ENCODE measurements at regions not wholly inside any gene's neighbourhood (a gene's known extent, or its start where the extent isn't known, plus 50 kb on each side); places are given as distances from the start of the nearest gene placed in this dataset.
"Not testable (repeated sequence)": the region's sequence is repeated elsewhere in the genome, so short reads cannot be mapped to it uniquely, and the experiment has no call there.

GRCh38 chr10:4632757-4633156 is 193.2 kb upstream of the AKR1E2 start:
- DNase-seq, result no peak

DNA sequence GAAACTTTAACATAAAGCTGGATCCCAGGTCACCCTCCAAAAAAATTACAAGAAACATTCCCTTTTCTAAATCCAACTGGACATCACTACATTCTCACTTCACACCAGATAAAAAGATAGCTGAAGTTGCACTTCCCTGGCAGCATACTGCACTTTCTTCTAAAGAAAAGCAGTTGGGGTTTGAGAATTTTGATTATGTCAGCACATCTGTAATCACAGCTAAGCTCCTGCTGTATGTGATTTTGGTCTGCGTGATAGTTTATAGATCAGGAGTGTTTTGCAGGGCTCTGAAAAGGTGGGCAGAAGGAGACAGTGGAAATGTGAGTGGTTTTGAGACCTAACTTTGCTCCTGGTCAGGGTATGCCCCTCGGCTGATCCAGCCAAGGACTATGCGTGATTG is 199.1 kb upstream of the AKR1E2 start:
- no peak for DNase-seq

- DNase-seq, result no peak
Observed at GRCh38 chr10:4623757-4624420, 202.1 kb upstream of the AKR1E2 start.

DNA sequence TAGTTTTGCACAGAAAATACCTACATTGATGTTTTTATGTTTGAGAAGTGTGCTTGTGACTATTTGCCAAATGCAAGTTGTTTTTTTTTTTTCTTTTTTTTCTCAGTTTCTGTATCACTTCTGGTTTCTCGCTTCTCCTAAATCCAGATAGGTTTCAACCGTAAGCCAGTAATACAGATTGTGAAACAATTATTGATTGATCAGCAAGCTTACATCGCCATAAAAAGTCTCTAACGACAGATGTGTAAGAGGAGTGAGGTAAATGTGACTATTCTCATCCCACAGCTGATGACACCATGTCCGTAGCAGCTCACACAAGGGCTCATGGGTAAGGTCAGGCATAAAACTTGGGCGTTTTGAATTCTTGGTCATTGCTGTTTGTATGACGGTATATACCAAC is 202.8 kb upstream of the AKR1E2 start:
- DNase-seq, result no peak

DNA sequence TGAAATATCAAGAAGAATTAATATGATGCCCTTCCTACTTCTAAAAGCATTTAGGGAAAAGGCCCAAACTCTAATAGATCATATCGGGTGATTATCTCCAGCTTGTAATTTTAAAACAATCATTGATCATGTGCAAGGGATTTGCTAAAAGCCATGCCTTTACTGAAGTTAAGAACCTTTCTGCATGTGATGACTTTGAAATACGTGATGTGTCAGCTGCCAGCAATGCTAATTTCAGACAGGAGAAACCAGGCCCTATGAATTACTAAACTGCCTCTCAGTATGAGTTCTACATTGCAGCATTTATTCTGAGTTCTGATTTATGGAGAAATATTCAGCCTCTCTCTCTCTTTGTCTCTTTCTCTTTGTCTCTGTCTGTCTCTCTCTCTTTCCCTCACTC is 203.6 kb upstream of the AKR1E2 start:
- DNase-seq, result no peak

GRCh38 chr10:4617589-4617988 is 208.4 kb upstream of the AKR1E2 start:
- DNase-seq, result no peak

GRCh38 chr10:4615042-4615441 is 211.0 kb upstream of the AKR1E2 start:
- no peak for DNase-seq

GRCh38 chr10:4609251-4609650 is 216.8 kb upstream of the AKR1E2 start:
- DNase-seq, result no peak

- DNase-seq, result no peak
Observed at GRCh38 chr10:4607681-4608080, 218.3 kb upstream of the AKR1E2 start.

- DNase-seq, result no peak
Observed at GRCh38 chr10:4606856-4607636, 219.0 kb upstream of the AKR1E2 start.

GRCh38 chr10:4602764-4603491 is 223.1 kb upstream of the AKR1E2 start:
- DNase-seq, result no peak

DNA sequence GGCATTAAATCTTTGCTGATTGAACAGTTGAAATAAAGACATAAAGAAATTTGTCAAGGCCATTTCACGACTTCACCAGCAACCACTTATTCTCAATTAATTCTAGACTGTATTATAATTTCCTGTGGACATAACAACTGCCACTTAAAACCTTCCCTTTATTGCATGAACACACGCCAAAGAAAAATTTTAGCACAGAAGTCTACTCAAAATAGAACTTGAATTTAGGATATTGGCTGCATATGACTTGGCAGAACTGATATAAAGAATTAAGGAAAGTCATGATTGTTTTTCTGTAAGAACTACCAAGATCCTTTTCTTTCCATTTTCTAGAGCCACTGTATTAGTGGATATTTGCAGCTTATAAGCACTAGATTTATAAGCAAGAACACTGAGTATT is 226.5 kb upstream of the AKR1E2 start:
- no peak for DNase-seq

DNA sequence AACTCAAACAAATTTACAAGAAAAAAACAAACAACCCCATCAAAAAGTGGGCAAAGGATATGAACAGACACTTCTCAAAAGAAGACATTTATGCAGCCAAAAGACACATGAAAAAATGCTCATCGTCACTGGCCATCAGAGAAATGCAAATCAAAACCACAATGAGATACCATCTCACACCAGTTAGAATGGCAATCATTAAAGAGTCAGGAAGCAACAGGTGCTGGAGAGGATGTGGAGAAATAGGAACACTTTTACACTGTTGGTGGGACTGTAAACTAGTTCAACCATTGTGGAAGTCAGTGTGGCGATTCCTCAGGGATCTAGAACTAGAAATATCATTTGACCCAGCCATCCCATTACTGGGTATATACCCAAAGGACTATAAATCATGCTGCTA is 228.1 kb upstream of the AKR1E2 start:
- DNase-seq, result not testable (repeated sequence)

DNA sequence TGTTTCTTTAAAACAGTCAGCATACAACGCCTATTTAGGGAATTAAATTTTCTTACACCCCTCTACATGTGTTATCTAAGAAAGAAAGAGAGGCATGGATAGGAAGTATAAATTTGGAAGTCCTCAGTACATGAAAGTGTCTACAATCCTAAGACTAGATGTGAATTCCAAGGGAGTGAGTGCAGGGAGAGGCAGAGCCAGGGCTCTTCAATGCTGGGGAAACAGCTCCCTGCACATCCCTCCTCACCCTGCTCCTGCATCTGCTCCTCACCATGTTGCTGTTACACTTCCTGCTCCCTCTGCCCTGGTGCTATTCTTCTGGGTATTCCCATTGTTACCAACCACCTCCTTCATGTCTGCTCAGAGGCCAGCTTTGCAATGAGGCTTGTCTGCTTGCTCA is 229.1 kb upstream of the AKR1E2 start:
- no peak for DNase-seq

- no peak for DNase-seq
Observed at GRCh38 chr10:4595719-4596319, 230.2 kb upstream of the AKR1E2 start.

DNA sequence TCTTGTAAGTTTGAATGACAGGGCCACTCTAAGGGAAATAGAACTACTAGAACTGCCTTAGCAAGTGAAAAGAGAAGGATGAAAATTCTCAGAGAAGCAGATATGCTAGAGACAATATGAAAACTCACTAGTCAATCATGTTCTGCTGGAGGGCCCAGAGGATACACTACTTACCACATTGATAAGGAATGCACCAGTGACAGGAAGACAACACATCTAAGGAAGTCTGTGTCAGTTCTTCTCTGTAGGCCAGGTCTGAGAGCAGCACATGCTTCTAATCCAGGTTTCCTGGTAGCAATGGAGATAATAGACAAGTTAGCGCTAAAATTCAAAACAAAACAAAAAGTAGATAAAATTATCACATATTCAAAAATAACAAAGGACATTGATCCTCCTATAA is 235.2 kb upstream of the AKR1E2 start:
- DNase-seq, result no peak

DNA sequence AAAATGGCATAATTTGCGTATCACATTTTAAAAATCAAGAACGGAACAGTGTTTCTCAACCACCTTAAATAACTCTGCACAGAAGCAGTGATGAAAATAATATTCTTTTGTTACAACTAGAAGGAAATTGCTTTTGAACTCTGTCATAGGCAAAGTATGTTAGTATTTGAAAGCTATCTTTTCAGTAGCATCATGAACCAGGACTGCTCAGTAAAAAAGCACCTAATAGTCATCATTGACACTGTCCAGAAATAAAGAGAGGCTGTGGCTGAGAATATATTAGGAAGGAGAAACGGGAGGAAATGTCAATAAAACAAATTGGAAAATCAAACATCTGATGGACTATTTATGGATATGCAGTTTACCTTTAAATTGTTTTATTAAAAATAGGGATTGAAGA is 237.2 kb upstream of the AKR1E2 start:
- no peak for DNase-seq

DNA sequence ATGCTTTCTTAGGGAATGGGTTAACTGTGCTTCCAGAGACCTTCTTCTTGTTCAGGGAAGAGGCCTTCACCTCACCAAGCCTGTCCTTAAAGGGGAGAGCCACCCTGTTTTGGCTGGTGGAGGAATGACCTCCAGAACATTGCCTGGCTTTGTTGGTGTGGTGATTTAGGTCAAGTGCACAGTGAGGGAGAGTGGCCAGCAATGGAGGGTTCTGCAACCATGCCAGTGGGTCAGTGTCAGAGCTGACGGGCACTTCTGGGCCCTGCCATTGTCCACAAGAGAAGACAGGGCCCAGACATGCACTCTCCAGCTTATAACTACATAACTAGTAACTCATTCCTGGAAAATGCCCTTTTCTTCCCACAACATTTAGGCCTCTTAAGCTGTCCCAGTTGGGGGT is 238.5 kb upstream of the AKR1E2 start:
- DNase-seq, result no peak

DNA sequence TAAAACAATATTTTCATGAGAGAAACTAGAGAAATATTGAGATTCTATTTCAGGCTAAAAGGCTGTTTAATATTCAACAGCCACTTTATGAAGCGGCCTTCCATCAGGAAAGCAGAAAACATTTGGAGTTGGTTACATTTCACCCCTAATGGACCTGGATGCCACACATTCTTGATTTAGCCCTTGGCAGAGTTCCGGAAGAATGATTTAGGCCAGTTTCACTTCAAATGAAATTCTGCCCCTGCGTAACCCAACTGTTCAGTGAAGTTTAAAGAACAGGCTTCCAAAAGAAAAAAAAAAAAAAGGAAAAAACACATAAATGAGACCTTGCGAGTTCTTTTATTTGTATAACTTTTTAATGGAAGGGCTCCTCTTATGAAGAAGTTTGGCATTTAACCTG is 239.2 kb upstream of the AKR1E2 start:
- no peak for DNase-seq

DNA sequence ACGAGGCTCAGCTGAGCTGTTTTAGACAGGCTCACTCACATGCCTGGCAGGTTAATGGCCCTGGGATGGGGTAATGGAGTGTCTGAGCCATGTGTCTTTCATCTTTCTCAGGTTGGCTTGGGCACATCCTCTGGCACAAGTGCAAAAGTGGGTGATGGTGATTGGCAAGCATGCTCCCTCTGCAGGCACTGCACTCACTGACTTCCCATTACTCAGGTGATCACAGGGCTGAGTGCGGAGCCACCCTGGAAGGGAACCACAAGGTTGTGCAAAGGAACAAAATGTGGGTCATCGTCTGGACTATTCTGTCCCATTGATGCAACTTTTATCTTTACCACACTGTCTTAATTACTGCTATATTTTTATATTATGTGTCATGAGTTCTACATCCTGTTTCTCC is 244.1 kb upstream of the AKR1E2 start:
- no peak for DNase-seq

GRCh38 chr10:4579844-4580243 is 246.2 kb upstream of the AKR1E2 start:
- no peak for DNase-seq

DNA sequence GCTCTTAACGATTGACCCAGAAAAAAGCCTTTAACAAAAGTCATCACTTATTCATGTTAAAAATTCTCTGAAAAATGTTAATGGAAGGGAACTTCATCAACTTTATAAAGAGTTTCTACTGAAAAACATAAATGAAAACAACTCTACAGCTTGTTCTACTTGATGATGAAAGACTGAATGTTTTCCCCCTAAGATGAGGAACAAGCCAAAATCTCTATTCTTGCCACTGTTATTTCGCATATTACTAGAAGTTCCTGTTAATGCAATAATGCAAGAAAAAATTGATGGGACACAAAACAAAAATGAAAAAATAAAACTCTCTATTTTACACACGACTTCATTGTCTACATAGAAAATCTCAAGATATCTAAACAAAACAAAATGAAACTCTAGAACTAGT is 249.8 kb upstream of the AKR1E2 start:
- DNase-seq, result no peak

DNA sequence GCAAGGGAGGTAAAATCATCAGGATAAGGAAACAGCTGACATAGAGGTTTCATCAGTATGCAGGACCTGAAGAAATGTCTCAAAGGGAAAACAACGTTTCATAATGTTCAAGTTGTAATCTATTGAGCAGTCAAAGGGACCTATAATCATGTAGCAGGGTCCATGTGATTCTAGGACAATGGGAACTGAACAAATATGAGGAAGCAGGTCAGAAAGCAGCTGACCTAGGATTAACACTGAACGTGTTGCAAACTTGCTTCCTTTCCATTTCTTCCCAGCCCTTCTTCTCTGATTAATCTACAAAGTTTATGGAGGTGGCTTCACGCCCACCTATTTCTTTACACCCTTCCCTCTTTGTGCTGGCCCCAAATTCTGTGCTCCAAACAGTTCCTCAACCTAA is 256.9 kb upstream of the AKR1E2 start:
- DNase-seq, result no peak

DNA sequence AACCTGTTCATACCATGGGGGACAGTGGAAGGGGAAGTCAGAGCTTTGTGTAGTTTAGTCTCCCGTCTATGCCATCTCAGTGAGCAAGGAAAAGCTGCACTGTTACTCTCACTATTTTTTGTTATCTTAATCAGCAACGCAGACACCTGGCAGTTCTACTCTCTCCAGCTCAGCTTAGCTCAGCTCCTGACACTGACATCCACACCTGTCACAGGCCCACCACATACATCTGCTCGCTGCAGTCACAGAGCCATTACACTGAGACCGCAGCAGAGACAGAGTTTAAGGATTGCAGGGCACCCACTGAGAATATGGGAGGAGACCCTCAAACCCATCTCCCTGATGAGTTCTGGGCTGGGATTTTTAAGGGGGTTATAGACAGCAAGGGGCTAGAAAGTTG is 257.3 kb upstream of the AKR1E2 start:
- no peak for DNase-seq
